Spleen (tissue), 11 donors: ENCODE measurements at regions not wholly inside any gene's neighbourhood (a gene's known extent, or its start where the extent isn't known, plus 50 kb on each side); places are given as distances from the start of the nearest gene placed in this dataset.

Source experiments
- DNase-seq: peaks from one replicate; pipeline ENCODE4 v3.0.0-alpha.2; 2020
- H3K27ac ChIP-seq, 8 donors: fragments of 200-600 bp; sonication (generic) in 7 of 8; 1 replicate in 4 of 8; 2 replicates in 4 of 8; pipeline versions ENCODE4 v1.5.0 to v1.8.0; 2016 to 2021; ENCODE audit warnings: inconsistent platforms in 4 of 8, mild to moderate bottlenecking in 4 of 8, moderate library complexity in 1 of 8
- H3K27me3 ChIP-seq, 7 donors: fragments of 200-600 bp; sonication (generic) in 6 of 7; replicated peaks in 1 of 7; 1 replicate in 4 of 7; 2 replicates in 3 of 7; pipeline versions ENCODE4 v1.5.0 to v1.8.0; 2016 to 2021; ENCODE audit warnings: inconsistent platforms in 3 of 7, mild to moderate bottlenecking in 1 of 7
- H3K36me3 ChIP-seq, 6 donors: fragments of 200-600 bp; sonication (generic) in 5 of 6; 1 replicate in 4 of 6; 2 replicates in 2 of 6; pipeline versions ENCODE4 v1.5.0 to v1.8.0; 2016 to 2021; ENCODE audit warnings: inconsistent platforms in 2 of 6
- H3K4me1 ChIP-seq, 6 donors: fragments of 200-600 bp; sonication (generic) in 5 of 6; 1 replicate in 3 of 6; 2 replicates in 3 of 6; pipeline versions ENCODE4 v1.5.0 to v1.8.0; 2016 to 2021; ENCODE audit warnings: inconsistent platforms in 3 of 6
- H3K4me3 ChIP-seq, 8 donors: fragments of 200-600 bp; sonication (generic) in 7 of 8; 1 replicate in 4 of 8; 2 replicates in 4 of 8; pipeline versions ENCODE4 v1.5.0 to v1.8.0; 2016 to 2021; ENCODE audit warnings: inconsistent platforms in 4 of 8, mild to moderate bottlenecking in 4 of 8, moderate library complexity in 2 of 8
- H3K9me3 ChIP-seq, 8 donors: fragments of 200-600 bp; sonication (generic) in 7 of 8; 1 replicate in 4 of 8; 2 replicates in 4 of 8; pipeline versions ENCODE4 v1.5.0 to v1.8.0; 2016 to 2021; ENCODE audit warnings: inconsistent platforms in 4 of 8
- CTCF ChIP-seq, 11 experiments: fragments of 200-600 bp in 7 of 11; fragments of 450-650 bp in 4 of 11; sonication (generic) in 4 of 11; IDR thresholded peaks in 8 of 11; conservative IDR thresholded peaks in 3 of 11; 1 replicate in 7 of 11; 2 replicates in 4 of 11; pipeline versions ENCODE4 v1.4.0 to v1.8.0; 2016 to 2021; ENCODE audit warnings: antibody characterized with exemption in 11 of 11, inconsistent platforms in 4 of 11, mild to moderate bottlenecking in 1 of 11
- POLR2A ChIP-seq, 3 donors: fragments of 450-650 bp; IDR thresholded peaks; one replicate each; pipeline ENCODE4 v1.5.1; 2017; ENCODE audit warnings: antibody characterized with exemption in 3 of 3, mild to moderate bottlenecking in 1 of 3
- POLR2AphosphoS5 ChIP-seq, 3 donors: sonication (generic); formaldehyde crosslinking; IDR thresholded peaks; one replicate each; pipeline ENCODE4 v1.5.1; 2017; ENCODE audit warnings: antibody characterized with exemption in 3 of 3
- WGBS, 5 donors: extraction: QIAGEN DNeasy Blood & Tissue Kit in 3 of 5; methylation state at CpG; one replicate each; pipeline versions ENCODE4 v1.1.5 to v1.1.7; 2013 to 2018; 5-methylcytosine and 5-hydroxymethylcytosine counted together
- intact Hi-C: fragments of 100-400 bp; cut with DNase I; formaldehyde crosslinking; loops from one replicate; pipeline ENCODE4 v1.15.0; 2023; ENCODE audit warnings: low total_unique reads
- donor health status: healthy with polysubstance abuse.
- donor health status: DM: no; HTN: no; CAD: no; lungs with moderate emphysema.
- donor health status: DM: no; HTN: no; CAD: no.
- donor health status: Bipolar disorder and iron deficiency.
- donor health status: healthy.
- donor health status: DM: no; HTN: no; CAD: no.
- donor health status: DM: yes; HTN: yes; CAD: no.

GRCh38 chr2:13917958-13918357 lies 714.6 kb upstream of the LRATD1 start:
- Histone ChIP-seq H3K4me3 (no peak overlapping the region), H3K27ac (no peak overlapping the region), H3K9me3 (peaks cover 0 to 30% (median 15%) of the 10 kb centered on the region in 8 donors), H3K27me3 (no peaks in the 10 kb centered on the region), H3K4me1 (no peaks in the 10 kb centered on the region), H3K36me3 (no peaks in the 10 kb centered on the region)
- 59 to 80% (median 60%) methylated on average over 1 of the region's 1 CpG for WGBS, 5 donors
- intact Hi-C loops, result no loop called here
- no peak for TF ChIP-seq POLR2AphosphoS5 (IDR thresholded peaks at IDR 0.05)
- no peak for TF ChIP-seq CTCF (IDR thresholded peaks at IDR 0.05 in 8 of 11, conservative IDR thresholded peaks at IDR 0.05 in 3 of 11)
- TF ChIP-seq POLR2A (IDR thresholded peaks at IDR 0.05), result no peak
- DNase-seq, result no peak

- Histone ChIP-seq H3K36me3 (no peaks in the 10 kb centered on the region), H3K27me3 (no peaks in the 10 kb centered on the region), H3K4me1 (no peaks in the 10 kb centered on the region), H3K27ac (no peak overlapping the region), H3K9me3 (peaks cover 0 to 38% (median 21%) of the 10 kb centered on the region in 8 donors), H3K4me3 (no peak overlapping the region)
- WGBS, 5 donors, result 77 to 85% (median 81%) methylated on average over 4 of the region's 4 CpGs
- no peak for DNase-seq
- intact Hi-C loops, result no loop called here
- no peak for TF ChIP-seq POLR2AphosphoS5 (IDR thresholded peaks at IDR 0.05)
Observed at GRCh38 chr2:13919981-13920382, 712.5 kb upstream of the LRATD1 start.

- peaks cover 0 to 38% (median 22%) of the 10 kb centered on the region in 8 donors for H3K9me3 ChIP-seq
- no peak for DNase-seq
- H3K36me3 ChIP-seq, result no peaks in the 10 kb centered on the region
- no peak overlapping the region for H3K27ac ChIP-seq
- TF ChIP-seq POLR2A (IDR thresholded peaks at IDR 0.05) (no peak), CTCF (IDR thresholded peaks at IDR 0.05 in 8 of 11, conservative IDR thresholded peaks at IDR 0.05 in 3 of 11) (no peak), POLR2AphosphoS5 (IDR thresholded peaks at IDR 0.05) (no peak)
- no peak overlapping the region for H3K4me3 ChIP-seq
- 44 to 83% (median 64%) methylated on average over 2 of the region's 2 CpGs for WGBS, 5 donors
- H3K4me1 ChIP-seq, result no peaks in the 10 kb centered on the region
- intact Hi-C loops, result no loop called here
- no peaks in the 10 kb centered on the region for H3K27me3 ChIP-seq
Observed at GRCh38 chr2:13921245-13921644, 711.3 kb upstream of the LRATD1 start.

- intact Hi-C loops, result no loop called here
- no peak for DNase-seq
- no peak for TF ChIP-seq POLR2AphosphoS5 (IDR thresholded peaks at IDR 0.05)
- no peak for TF ChIP-seq CTCF (IDR thresholded peaks at IDR 0.05 in 8 of 11, conservative IDR thresholded peaks at IDR 0.05 in 3 of 11)
- TF ChIP-seq POLR2A (IDR thresholded peaks at IDR 0.05), result no peak
- H3K36me3 ChIP-seq, result no peaks in the 10 kb centered on the region
- 74 to 84% (median 82%) methylated on average over 6 of the region's 6 CpGs for WGBS, 5 donors
- no peak overlapping the region for H3K27ac ChIP-seq
- no peak overlapping the region for H3K4me3 ChIP-seq
- no peaks in the 10 kb centered on the region for H3K27me3 ChIP-seq
- H3K9me3 ChIP-seq, result peaks cover 0 to 48% (median 26%) of the 10 kb centered on the region in 8 donors
- no peaks in the 10 kb centered on the region for H3K4me1 ChIP-seq
Observed at GRCh38 chr2:13923823-13924222, 708.7 kb upstream of the LRATD1 start.

- WGBS, 5 donors, result 77 to 90% (median 86%) methylated on average over 2 of the region's 2 CpGs
- intact Hi-C loops, result no loop called here
- no peak for DNase-seq
Observed at GRCh38 chr2:13942111-13942510, 690.4 kb upstream of the LRATD1 start.

More at GRCh38 chr2:13942111-13942510, 690.4 kb upstream of the LRATD1 start:
- peaks cover 0 to 9% (median 0%) of the 10 kb centered on the region in 8 donors for H3K9me3 ChIP-seq
- no peaks in the 10 kb centered on the region for H3K27me3 ChIP-seq
- H3K27ac ChIP-seq, result no peak overlapping the region
- TF ChIP-seq CTCF (IDR thresholded peaks at IDR 0.05 in 8 of 11, conservative IDR thresholded peaks at IDR 0.05 in 3 of 11) (no peak), POLR2A (IDR thresholded peaks at IDR 0.05) (no peak), POLR2AphosphoS5 (IDR thresholded peaks at IDR 0.05) (no peak)
- H3K36me3 ChIP-seq, result no peaks in the 10 kb centered on the region
- H3K4me3 ChIP-seq, result no peak overlapping the region
- no peaks in the 10 kb centered on the region for H3K4me1 ChIP-seq
